Stimulated activated CD4-positive, alpha-beta T cell treated with anti-CD3 and anti-CD28 coated beads, Interleukin-1b, Interleukin-23, amount 100 ng/mL, for 4 hours (primary cell): ENCODE measurements at regions not wholly inside any gene's neighbourhood (a gene's known extent, or its start where the extent isn't known, plus 50 kb on each side); places are given as distances from the start of the nearest gene placed in this dataset.
"Not testable (repeated sequence)": the region's sequence is repeated elsewhere in the genome, so short reads cannot be mapped to it uniquely, and the experiment has no call there.

ENCODE experiments used
- DNase-seq, 2 donors: peaks; one replicate each; pipeline ENCODE4 v3.0.0-alpha.2; 2020; ENCODE audit warnings: low read depth in 2 of 2

GRCh38 chr4:170278460-170278859 lies 188.7 kb upstream of the AADAT start:
- no peak for DNase-seq

DNA sequence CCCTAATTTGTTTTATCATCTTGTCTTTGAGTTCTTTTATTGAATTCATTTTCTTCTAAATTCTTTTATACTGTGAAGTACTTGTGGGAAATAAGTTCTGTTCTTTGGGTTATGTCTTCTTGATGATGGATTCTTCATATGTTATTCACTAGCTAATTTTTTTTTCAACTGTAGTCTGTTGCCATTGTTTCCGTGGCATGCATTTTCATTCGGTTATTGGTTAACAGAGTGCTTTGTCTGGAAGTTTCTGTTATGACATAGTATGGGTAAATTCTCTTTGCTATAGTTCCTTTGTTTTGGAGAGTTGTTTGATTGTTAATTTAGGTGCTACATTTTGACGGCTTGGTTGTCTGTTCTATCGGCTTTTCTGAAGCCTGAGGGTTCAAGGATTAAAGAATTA lies 184.9 kb upstream of the AADAT start:
- no peak for DNase-seq

DNA sequence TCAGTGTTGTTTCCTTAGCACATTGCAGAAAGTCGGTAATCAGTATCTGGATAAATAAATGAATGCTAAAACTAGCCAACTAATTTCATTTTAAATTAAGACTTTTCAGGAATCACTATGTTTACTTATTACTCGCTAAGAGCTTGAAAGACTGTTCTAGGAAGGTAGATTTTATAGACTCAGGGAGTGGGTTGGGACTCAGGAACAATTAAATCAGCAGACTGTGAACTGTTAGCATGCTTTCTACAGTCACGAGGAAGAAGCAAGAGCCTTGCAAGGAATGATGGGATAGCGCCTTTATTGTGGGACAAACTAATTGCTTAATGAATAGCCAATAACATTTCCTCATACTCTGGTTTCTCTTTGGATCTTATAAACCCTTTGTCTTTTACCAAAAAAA lies 183.2 kb upstream of the AADAT start:
- no peak for DNase-seq

DNA sequence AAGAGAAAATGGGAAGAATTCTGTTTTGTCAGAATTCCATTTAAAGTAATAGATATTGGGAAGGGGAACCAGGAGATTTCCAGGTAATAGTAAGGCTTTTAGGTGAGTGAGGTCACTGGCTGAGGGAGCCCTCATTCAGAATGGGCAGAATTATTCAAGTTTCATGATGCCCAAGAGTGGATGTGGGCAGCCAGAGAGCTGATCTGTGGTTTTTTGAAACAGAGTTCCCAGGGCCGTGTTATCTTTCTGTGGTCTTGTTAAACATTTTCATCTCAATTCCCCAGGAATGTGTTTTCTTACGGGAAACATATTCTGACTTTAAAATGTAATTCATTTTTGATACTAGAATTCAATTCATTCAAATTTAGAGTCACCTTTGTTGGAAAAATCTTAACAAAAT lies 182.0 kb upstream of the AADAT start:
- DNase-seq: no peak

- DNase-seq: no peak
Observed at GRCh38 chr4:170270628-170271027, 180.9 kb upstream of the AADAT start.

GRCh38 chr4:170269950-170270349 lies 180.2 kb upstream of the AADAT start:
- DNase-seq: no peak

DNA sequence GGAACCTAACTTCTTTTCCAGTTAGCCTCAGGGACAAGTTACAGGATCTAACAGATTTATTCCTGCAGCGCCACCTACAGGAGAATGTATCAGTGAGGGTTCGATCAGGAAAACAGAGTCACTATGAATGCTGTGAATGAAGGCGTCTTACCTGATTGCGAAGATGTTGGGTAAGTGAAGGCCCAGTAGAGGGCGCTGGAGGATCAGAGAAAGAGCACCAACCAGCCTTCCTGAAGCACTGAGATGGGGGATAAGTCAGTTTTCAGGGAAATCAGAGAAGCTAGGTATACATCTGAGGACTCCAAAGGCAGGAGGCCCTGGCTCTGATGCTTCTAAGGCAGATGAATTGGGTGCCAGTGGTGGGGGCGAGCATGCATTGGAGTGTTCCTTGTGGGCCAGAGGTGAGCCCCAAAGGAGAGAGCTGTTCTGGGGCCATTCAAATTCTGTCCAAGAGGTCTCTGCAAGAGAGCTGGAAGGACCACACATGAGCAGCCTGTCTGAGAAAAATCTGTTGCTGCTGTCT lies 169.9 kb upstream of the AADAT start:
- no peak for DNase-seq

GRCh38 chr4:170256807-170257206 lies 167.1 kb upstream of the AADAT start:
- DNase-seq: no peak

DNA sequence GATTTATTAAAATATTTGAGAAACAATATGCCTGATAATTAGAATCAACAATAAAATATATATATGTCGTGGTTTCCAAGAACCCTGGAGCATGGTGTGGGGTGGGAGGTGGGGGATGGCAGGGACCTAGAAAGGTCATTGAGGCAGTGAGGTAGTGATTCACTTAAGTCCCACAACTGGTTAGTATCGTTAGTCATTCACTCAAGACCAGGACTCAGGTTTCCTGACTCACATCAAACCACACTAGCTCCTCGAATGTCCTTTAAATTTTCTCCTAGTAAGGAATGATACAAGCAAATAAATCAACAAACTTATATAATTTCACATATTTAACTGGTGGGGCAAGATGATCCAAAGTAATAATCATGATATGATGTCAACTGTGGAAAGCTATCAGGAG lies 158.8 kb upstream of the AADAT start:
- DNase-seq: no peak

GRCh38 chr4:170248029-170248428 lies 158.3 kb upstream of the AADAT start:
- DNase-seq: no peak

DNA sequence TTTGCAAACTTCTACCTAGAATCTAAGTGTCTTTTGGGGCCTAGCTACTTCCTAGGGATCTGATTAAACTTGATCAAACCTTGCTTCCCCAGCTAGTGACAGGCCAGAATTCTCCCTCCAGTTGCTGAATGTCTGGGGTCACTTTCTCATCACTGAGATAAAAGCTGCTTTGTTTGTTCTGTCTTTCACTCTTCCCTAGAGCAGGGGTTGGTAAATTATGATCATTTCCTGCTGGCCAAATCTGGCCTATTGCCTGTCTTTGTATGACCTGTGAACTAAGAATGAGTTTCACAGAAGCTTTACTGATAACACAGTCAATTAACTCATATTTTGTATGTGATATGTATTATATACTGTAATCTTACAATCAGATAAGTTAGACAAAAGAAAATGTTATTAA lies 157.8 kb upstream of the AADAT start:
- DNase-seq: no peak

GRCh38 chr4:170243662-170244288 lies 154.0 kb upstream of the AADAT start:
- DNase-seq: no peak

DNA sequence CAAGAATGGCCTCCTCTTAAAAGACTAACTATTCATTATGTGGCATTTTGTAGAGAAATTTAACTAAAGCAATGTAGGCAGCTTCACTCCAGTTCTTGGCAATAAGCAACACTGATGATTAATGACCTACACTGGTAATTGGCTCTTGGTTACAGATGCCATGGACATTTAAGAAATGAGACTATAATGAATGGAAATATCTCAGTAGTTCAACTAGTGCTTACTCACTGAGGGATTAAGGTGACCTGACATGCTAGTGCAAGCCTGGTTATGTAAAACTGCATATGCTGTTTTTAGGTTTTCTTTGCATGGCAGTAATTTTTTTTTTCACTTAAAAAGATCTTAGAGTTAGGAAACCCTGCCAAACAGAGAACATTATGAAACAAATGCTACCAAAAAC lies 152.7 kb upstream of the AADAT start:
- no peak for DNase-seq

DNA sequence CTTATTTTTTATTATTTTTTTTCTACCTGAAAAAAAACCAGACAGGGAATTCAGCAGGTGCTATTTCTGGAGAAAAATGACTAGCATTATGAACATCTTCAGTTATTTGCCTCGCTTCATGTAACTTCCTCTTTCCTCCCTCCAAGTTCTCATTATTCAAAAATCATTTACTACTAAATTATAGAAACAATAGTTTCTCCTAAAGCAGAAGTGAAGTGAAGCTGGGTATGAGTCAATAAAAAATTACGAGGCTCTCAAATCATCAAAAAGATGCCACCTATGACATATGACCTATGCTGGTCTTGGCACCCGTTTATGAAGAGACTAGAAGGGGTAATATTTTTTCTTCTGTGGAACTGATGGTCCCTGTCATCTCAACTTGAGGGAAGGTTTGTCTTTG lies 145.0 kb upstream of the AADAT start:
- DNase-seq: no peak

DNA sequence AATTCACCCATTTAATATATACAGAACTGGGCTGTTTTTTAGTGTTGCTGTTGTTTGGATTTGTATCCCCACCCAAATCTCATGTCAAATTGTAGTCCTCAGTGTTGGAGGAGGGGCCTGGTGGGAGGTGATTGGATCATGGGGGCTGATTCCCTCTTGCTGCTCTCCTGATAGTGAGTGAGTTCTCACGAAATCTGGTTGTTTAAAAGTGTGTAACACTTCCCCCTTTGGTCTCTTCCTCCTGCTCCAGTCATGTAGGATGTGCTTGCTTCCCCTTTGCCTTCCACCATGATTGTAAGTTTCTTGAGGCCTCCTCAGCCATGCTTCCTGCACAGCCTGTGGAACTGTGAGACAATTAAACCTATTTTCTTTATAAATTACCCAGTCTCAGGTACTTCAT lies 141.6 kb upstream of the AADAT start:
- no peak for DNase-seq

DNA sequence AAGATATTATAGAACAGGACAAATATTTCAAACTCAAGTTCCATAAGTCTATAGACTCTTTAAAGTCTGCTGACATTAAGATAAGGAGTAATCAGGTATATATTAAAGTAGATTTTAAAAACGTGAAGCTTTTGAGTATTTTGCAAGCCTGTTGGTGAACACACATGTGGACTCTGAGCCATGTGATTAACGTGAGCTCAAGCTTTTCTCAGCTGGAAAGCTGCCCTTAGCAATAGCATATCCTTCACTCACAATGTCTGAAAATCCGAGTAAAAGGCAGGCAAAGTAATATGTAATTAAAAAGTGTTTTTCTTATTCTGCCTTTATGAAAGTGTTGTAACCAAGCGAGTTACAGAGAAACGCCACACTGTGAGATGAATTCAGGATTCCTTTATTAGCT lies 140.5 kb upstream of the AADAT start:
- no peak for DNase-seq

DNA sequence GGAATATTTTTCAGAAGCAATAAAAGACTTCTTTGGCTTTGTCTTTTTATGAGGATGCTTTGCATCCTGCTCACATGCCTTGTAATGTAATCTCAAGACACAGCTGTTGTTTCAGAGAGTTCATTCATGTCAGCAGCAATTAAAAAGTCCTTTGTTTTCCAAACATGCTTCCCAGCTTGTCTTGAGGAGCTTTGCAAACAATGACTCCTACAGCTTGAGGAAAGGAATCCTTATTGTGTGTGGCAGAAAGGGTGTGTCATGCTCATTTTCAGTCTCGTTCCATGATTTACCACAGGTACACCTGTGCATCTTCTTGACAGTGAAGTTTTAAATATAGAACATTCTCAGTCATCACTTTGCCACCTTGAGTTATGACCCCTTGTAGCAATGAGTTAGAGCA lies 139.2 kb upstream of the AADAT start:
- no peak for DNase-seq

GRCh38 chr4:170227928-170228327 lies 138.2 kb upstream of the AADAT start:
- no peak for DNase-seq

- no peak for DNase-seq
Observed at GRCh38 chr4:170226288-170226687, 136.5 kb upstream of the AADAT start.

DNA sequence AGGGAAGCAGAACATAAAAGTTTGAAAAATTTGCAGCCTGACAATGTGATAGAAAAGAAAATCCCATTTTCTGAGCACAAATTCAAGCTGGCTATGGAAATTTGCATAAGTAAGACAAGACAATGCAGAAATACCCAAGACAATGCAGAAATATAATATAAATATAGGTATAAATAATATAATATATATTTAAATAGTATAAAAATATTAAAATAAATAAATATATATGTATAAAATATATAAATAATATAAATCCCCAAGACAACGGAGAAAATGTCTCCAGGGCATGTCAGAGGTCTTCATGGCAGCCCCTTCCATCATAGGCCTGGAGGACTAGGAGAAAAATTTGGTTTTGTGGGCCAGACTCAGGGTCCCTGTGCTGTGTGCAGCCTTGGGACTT lies 125.0 kb upstream of the AADAT start:
- DNase-seq: no peak

GRCh38 chr4:170214101-170214500 lies 124.3 kb upstream of the AADAT start:
- DNase-seq: no peak

GRCh38 chr4:170202721-170203120 lies 113.0 kb upstream of the AADAT start:
- DNase-seq: no peak

DNA sequence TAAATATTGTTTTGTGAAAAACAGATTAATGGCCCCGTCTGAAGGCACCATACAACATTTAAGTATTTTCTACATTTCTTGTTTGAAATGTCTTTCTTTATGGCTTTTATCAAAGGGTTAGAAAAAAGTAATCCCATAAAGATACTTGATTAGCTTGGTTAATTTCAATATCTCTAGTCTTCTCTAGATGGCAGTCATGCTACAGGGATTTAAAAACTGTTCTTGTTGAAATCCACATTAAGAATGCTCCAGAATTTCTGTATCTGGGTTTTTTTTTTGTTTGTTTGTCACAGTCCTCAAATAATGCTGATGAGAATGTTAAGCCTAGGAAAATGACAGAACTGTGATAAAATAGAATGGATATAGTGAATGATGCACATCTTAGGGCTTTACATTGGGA lies 109.0 kb upstream of the AADAT start:
- DNase-seq: no peak

- not testable (repeated sequence) for DNase-seq
Observed at GRCh38 chr4:170194794-170195193, 105.0 kb upstream of the AADAT start.
